Mesothelial cell of epicardium (in vitro differentiated cells): ENCODE measurements at regions not wholly inside any gene's neighbourhood (a gene's known extent, or its start where the extent isn't known, plus 50 kb on each side); places are given as distances from the start of the nearest gene placed in this dataset.
A peak's percentile ranks its signal among the peaks of the same experiment; 100 is the strongest.

Source experiments
- DNase-seq, 2 experiments: peaks; one replicate each; pipeline ENCODE4 v3.0.0; 2021; ENCODE audit warnings: low spot score in 2 of 2; ENCODE audit not compliant: unreplicated experiment in 2 of 2
- H3K27ac Mint-ChIP-seq: 2 replicates; pipeline ENCODE4 v1.8.0; 2021; ENCODE audit warnings: mixed read lengths
- H3K27me3 Mint-ChIP-seq: 2 replicates; pipeline ENCODE4 v1.8.0; 2021; ENCODE audit warnings: low read depth, mixed read lengths
- H3K36me3 Mint-ChIP-seq: 2 replicates; pipeline ENCODE4 v1.8.0; 2021; ENCODE audit warnings: mixed read lengths
- H3K4me1 Mint-ChIP-seq: 2 replicates; pipeline ENCODE4 v1.8.0; 2021; ENCODE audit warnings: mixed read lengths
- H3K4me3 Mint-ChIP-seq: 2 replicates; pipeline ENCODE4 v1.8.0; 2021; ENCODE audit warnings: mild to moderate bottlenecking, moderate library complexity, mixed read lengths
- H3K9me3 Mint-ChIP-seq: 2 replicates; pipeline ENCODE4 v1.8.0; 2021; ENCODE audit warnings: mixed read lengths
- CTCF ChIP-seq: fragments of 200-600 bp; sonication (generic); IDR thresholded peaks from one replicate; pipeline ENCODE4 v1.5.0; 2021; ENCODE audit warnings: antibody characterized with exemption; ENCODE audit not compliant: unreplicated experiment

- H3K4me1 Mint-ChIP-seq, result peaks cover 41% of the 10 kb centered on the region
- no peaks in the 10 kb centered on the region for H3K27me3 Mint-ChIP-seq
- DNase-seq, result no peak
- no peaks in the 10 kb centered on the region for H3K9me3 Mint-ChIP-seq
- no peak overlapping the region for H3K4me3 Mint-ChIP-seq
- TF ChIP-seq CTCF, result no peak
- no peak overlapping the region for H3K27ac Mint-ChIP-seq
- no peaks in the 10 kb centered on the region for H3K36me3 Mint-ChIP-seq
Measured at GRCh38 chr5:173741087-173741486, 124.6 kb upstream of the BOD1 start.

DNA sequence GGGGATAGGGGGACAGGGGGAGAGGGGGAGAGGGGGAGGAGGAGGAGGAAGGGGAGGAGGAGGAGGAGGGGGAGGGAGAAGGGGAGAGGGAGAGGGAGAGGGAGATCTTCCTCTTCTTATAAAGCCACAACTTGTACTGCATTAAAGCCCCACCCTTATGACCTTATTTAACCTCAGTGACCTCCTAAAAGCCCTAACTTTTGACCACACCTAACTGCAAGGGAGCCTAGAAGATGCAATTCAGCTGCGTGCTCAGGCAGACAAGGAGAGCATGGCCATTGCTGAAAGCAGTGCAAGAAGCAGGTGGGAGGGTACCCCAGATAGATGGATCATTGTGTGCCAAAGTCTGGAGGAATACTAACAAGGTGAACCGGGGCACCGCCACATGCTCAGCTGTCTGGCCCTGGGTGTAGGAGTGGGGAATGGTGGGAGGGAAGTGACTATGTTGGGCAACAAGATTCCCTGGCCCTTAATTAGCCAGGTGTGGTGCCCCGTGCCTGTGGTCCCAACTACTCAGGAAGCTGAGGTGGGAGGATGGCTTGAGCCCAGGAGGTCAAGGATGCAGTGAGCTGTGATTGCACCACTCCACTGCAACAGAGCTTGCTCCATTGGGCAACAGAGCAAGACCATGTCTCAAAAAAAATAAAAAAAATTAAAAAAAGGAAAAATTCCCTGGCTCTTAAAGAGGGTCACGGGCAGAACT, 125.4 kb upstream of the BOD1 start:
- DNase-seq, result no peak
- Mint-ChIP-seq H3K4me1 (peaks cover 38% of the 10 kb centered on the region), H3K36me3 (no peaks in the 10 kb centered on the region), H3K27me3 (no peaks in the 10 kb centered on the region), H3K9me3 (peaks cover under 1% of the 10 kb centered on the region), H3K27ac (no peak overlapping the region), H3K4me3 (no peak overlapping the region)
- no peak for TF ChIP-seq CTCF

DNA sequence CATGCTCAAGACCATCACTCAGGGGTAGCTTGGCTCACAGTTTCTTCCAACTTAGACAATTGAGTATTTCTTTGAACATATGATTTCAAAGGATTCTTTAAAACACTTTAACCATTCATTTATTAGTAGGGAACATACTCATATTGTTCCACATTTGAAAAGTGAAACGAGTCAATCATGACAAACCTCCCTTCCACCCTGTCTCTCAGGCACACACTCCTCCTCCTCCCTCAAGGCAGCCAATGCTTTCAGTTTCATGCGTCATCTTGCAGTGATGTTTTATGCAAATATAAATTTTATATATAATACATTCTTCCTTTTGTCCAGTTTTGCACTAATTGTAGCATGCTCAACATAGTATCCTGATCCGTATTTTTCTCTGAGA, 126.0 kb upstream of the BOD1 start:
- no peak for TF ChIP-seq CTCF
- DNase-seq, result no peak
- no peak overlapping the region for H3K4me3 Mint-ChIP-seq
- no peaks in the 10 kb centered on the region for H3K27me3 Mint-ChIP-seq
- H3K36me3 Mint-ChIP-seq, result no peaks in the 10 kb centered on the region
- H3K27ac Mint-ChIP-seq, result no peak overlapping the region
- peaks cover 34% of the 10 kb centered on the region for H3K4me1 Mint-ChIP-seq
- peaks cover 5% of the 10 kb centered on the region for H3K9me3 Mint-ChIP-seq

DNA sequence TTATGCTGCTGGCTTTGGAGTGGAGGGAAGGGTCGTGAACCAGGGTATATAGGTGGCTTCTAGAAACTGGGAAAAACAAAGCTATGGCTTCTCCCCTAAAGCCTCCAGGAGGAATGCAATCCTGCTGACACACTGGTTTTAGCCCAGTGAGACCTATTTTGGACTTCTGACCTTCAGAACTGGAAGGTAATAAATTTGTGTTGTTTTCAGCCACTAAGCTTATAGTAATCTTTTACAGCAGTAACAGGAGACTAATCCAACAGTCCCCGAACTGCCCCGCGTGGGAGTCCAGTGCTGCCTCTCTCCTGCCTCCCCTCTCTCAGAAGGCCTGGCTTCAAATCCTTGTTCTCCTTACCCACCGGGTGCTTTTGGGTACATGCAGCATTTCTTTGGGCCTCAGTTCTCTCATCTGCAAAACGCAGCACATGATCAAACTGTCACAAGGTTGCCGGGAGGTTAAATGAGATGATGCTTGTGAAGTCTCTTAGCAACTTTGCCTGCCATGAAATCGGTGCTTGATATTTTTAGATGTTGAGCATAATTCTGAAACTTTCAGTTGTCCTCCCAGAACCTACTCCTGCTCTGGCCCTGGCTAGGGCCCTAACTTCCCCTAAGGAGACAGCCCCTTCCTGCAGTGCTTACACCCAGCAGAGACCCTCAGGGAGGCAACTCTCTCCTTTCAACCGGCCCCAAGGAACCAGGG, 127.3 kb upstream of the BOD1 start:
- DNase-seq, result no peak
- H3K9me3 Mint-ChIP-seq, result peaks cover 5% of the 10 kb centered on the region
- H3K4me1 Mint-ChIP-seq, result peaks cover 32% of the 10 kb centered on the region
- H3K27ac Mint-ChIP-seq, result peak overlapping the region; percentile 89
- H3K4me3 Mint-ChIP-seq, result no peak overlapping the region
- no peaks in the 10 kb centered on the region for H3K27me3 Mint-ChIP-seq
- no peak for TF ChIP-seq CTCF
- no peaks in the 10 kb centered on the region for H3K36me3 Mint-ChIP-seq

GRCh38 chr5:173744551-173744950, 128.1 kb upstream of the BOD1 start:
- Mint-ChIP-seq H3K9me3 (peaks cover 5% of the 10 kb centered on the region), H3K27me3 (no peaks in the 10 kb centered on the region), H3K27ac (peak overlapping the region; percentile 89), H3K4me3 (no peak overlapping the region), H3K36me3 (no peaks in the 10 kb centered on the region), H3K4me1 (peaks cover 32% of the 10 kb centered on the region)
- no peak for DNase-seq
- TF ChIP-seq CTCF, result no peak
